ENCODE measurements at regions not wholly inside any gene's neighbourhood (a gene's known extent, or its start where the extent isn't known, plus 50 kb on each side); places are given as distances from the start of the nearest gene placed in this dataset.

DNA sequence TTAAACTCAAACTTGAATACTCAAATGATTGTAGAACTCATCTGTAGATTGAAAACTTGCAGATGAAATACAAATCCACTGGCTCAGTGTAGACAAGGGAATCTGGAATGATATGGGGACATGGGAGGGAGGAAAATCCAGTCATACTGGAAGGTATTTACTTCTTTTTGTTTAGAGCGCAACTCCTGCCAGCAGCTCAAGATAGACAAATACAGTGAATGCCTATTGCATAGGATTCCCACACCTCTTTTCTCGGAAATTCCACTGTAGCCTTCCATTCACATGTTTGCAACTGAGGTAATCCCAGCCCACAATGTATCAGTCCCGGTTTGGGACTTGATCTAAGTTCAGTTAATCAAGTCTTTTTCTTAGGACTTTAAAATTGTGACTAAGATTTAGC lies 311.2 kb downstream of the PTPRC start:
- TF ChIP-seq, protein P1, sequence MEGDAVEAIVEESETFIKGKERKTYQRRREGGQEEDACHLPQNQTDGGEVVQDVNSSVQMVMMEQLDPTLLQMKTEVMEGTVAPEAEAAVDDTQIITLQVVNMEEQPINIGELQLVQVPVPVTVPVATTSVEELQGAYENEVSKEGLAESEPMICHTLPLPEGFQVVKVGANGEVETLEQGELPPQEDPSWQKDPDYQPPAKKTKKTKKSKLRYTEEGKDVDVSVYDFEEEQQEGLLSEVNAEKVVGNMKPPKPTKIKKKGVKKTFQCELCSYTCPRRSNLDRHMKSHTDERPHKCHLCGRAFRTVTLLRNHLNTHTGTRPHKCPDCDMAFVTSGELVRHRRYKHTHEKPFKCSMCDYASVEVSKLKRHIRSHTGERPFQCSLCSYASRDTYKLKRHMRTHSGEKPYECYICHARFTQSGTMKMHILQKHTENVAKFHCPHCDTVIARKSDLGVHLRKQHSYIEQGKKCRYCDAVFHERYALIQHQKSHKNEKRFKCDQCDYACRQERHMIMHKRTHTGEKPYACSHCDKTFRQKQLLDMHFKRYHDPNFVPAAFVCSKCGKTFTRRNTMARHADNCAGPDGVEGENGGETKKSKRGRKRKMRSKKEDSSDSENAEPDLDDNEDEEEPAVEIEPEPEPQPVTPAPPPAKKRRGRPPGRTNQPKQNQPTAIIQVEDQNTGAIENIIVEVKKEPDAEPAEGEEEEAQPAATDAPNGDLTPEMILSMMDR (IDR thresholded peaks at IDR 0.05 in 4 of 5, conservative IDR thresholded peaks at IDR 0.05 in 1 of 5) = no peak
- no peak for TF ChIP-seq POLR2A (IDR thresholded peaks at IDR 0.05)

All from gastrocnemius medialis (tissue), 4 donors.